HCT116 (cell line): ENCODE measurements at regions not wholly inside any gene's neighbourhood (a gene's known extent, or its start where the extent isn't known, plus 50 kb on each side); places are given as distances from the start of the nearest gene placed in this dataset.

Experiments used
- ATAC-seq: fragments of 200-7000 bp; cut with Tn5 transposase; 2 replicates; pipeline ENCODE4 v1.9.1; 2020; ENCODE audit warnings: mild to moderate bottlenecking, moderate library complexity
- BruUV-seq: library from RNA; stranded (reverse); fragments of 400-500 nt; replicated peaks from 2 replicates; lab custom pipeline; 2021; lab: Mats Ljungman, UMichigan
- CTCF ChIA-PET: fragments of 300-600 bp; sonication (Branson Sonifier 250); formaldehyde crosslinking; loops from one replicate; lab custom pipeline; 2021; ENCODE audit warnings: antibody characterized with exemption; lab: Charles Lee
- POLR2A ChIA-PET: fragments of 300-600, 350-600 bp; sonication (Branson Sonifier 250); formaldehyde crosslinking; loops from one replicate; lab custom pipeline; 2021; ENCODE audit warnings: antibody characterized with exemption; lab: Charles Lee
- RAD21 ChIA-PET, 2 experiments: fragments of 300-600 bp; sonication (Branson Sonifier 250); formaldehyde crosslinking; loops; one replicate each; lab custom pipeline; 2023; ENCODE audit warnings: low total read pairs in 2 of 2; ENCODE audit not compliant: uncharacterized antibody in 2 of 2, unreplicated experiment in 2 of 2, low non-redundant PET in 1 of 2; lab: Charles Lee
- DNase-seq: peaks from one replicate; pipeline ENCODE4 v3.0.0-alpha.2; 2010; ENCODE audit warnings: low read depth, low spot score
- H2AFZ ChIP-seq: fragments of 200-600 bp; shearing (Covaris generic), sonication (generic); 2 replicates; pipeline ENCODE4 v1.6.1; 2017; ENCODE audit warnings: low read depth, mixed run types, mixed read lengths, antibody characterized with exemption, low read length; ENCODE audit not compliant: poor library complexity, severe bottlenecking
- H3K27ac ChIP-seq: 2 replicates; pipeline ENCODE4 v1.5.1; 2012; ENCODE audit warnings: low read depth, low read length
- H3K27me3 ChIP-seq: fragments of 200-600 bp; sonication (generic); 2 replicates; pipeline ENCODE4 v1.6.1; 2016; ENCODE audit warnings: mixed run types, low read length, mixed read lengths; ENCODE audit not compliant: insufficient read depth
- H3K36me3 ChIP-seq, 2 experiments: fragments of 200-500 bp in 1 of 2; fragments of 200-600 bp in 1 of 2; sonication (Bioruptor generic) in 1 of 2; sonication (generic) in 1 of 2; 2 replicates each; pipeline versions ENCODE4 v1.5.1 to v1.6.1; 2014 to 2016; ENCODE audit warnings: low read length in 2 of 2, inconsistent platforms in 1 of 2, mixed read lengths in 1 of 2, mixed run types in 1 of 2; ENCODE audit not compliant: insufficient read depth in 2 of 2, control insufficient read depth in 1 of 2
- H3K4me1 ChIP-seq, 2 experiments: fragments of 200-600 bp in 1 of 2; sonication (generic) in 1 of 2; 2 replicates each; pipeline versions ENCODE4 v1.5.1 to v1.6.1; 2012 to 2017; ENCODE audit warnings: low read length in 2 of 2, inconsistent platforms in 1 of 2, mild to moderate bottlenecking in 1 of 2, mixed read lengths in 1 of 2, mixed run types in 1 of 2, moderate library complexity in 1 of 2; ENCODE audit not compliant: insufficient read depth in 2 of 2, control insufficient read depth in 1 of 2
- H3K4me2 ChIP-seq: fragments of 200-600 bp; sonication (generic); 2 replicates; pipeline ENCODE4 v1.6.1; 2017; ENCODE audit warnings: mixed run types, low read length, mixed read lengths
- H3K4me3 ChIP-seq, 2 experiments: fragments of 200-600 bp in 1 of 2; sonication (generic) in 1 of 2; replicated peaks in 1 of 2; 2 replicates each; pipeline ENCODE4 v1.5.1; 2011 to 2016; ENCODE audit warnings: low read length in 2 of 2, control low read depth in 1 of 2, low read depth in 1 of 2, mild to moderate bottlenecking in 1 of 2, mixed read lengths in 1 of 2, mixed run types in 1 of 2
- H3K79me2 ChIP-seq: fragments of 200-600 bp; sonication (generic); 2 replicates; pipeline ENCODE4 v1.6.1; 2017; ENCODE audit warnings: mild to moderate bottlenecking, mixed run types, low read length, moderate library complexity, mixed read lengths; ENCODE audit not compliant: insufficient read depth
- H3K9ac ChIP-seq: fragments of 200-600 bp; sonication (generic); 2 replicates; pipeline ENCODE4 v1.6.1; 2016; ENCODE audit warnings: low read length, mixed read lengths
- H3K9me2 ChIP-seq: fragments of 200-600 bp; sonication (generic), shearing (Covaris generic); 2 replicates; pipeline ENCODE4 v1.6.1; 2017; ENCODE audit warnings: mixed run types, mild to moderate bottlenecking, moderate library complexity; ENCODE audit not compliant: insufficient read depth
- H3K9me3 ChIP-seq, 2 experiments: fragments of 200-500 bp in 1 of 2; fragments of 200-600 bp in 1 of 2; sonication (Bioruptor generic) in 1 of 2; sonication (generic) in 1 of 2; 2 replicates each; pipeline ENCODE4 v1.6.1; 2014 to 2017; ENCODE audit warnings: low read length in 2 of 2, mixed read lengths in 2 of 2, inconsistent platforms in 1 of 2, low read depth in 1 of 2, mild to moderate bottlenecking in 1 of 2, mixed run types in 1 of 2, moderate library complexity in 1 of 2; ENCODE audit not compliant: control insufficient read depth in 1 of 2, insufficient read depth in 1 of 2
- H4K20me1 ChIP-seq: fragments of 200-600 bp; sonication (generic), shearing (Covaris generic); 2 replicates; pipeline ENCODE4 v1.6.1; 2017; ENCODE audit warnings: mixed run types, mild to moderate bottlenecking, moderate library complexity; ENCODE audit not compliant: insufficient read depth
- CBX3 ChIP-seq: IDR thresholded peaks from 2 replicates; pipeline ENCODE4 v1.6.1; 2012; ENCODE audit warnings: low read depth
- CEBPB ChIP-seq: IDR thresholded peaks from 2 replicates; pipeline ENCODE4 v1.6.1; 2012; ENCODE audit warnings: low read depth
- EGR1 ChIP-seq: IDR thresholded peaks from 2 replicates; pipeline ENCODE4 v1.6.1; 2012; ENCODE audit warnings: low read depth
- ELF1 ChIP-seq: IDR thresholded peaks from 2 replicates; pipeline ENCODE4 v1.6.1; 2012; ENCODE audit warnings: low read depth, borderline replicate concordance
- EZH2 ChIP-seq: fragments of 200-600 bp; sonication (generic); IDR thresholded peaks from 2 replicates; pipeline ENCODE4 v1.6.1; 2017; ENCODE audit warnings: antibody characterized with exemption, mixed run types
- EZH2phosphoT487 ChIP-seq: fragments of 200-600 bp; IDR thresholded peaks from 2 replicates; pipeline ENCODE4 v1.6.1; 2018; ENCODE audit warnings: antibody characterized with exemption, borderline replicate concordance
- FOSL1 ChIP-seq: IDR thresholded peaks from 2 replicates; pipeline ENCODE4 v1.6.1; 2012; ENCODE audit warnings: low read depth
- JUND ChIP-seq: IDR thresholded peaks from 2 replicates; pipeline ENCODE4 v1.6.1; 2012
- MAX ChIP-seq: IDR thresholded peaks from 2 replicates; pipeline ENCODE4 v1.6.1; 2012
- POLR2A ChIP-seq: IDR thresholded peaks from 2 replicates; pipeline ENCODE4 v1.7.0; 2011; ENCODE audit warnings: borderline replicate concordance; ENCODE audit not compliant: insufficient read depth, insufficient read length; ENCODE audit errors: extremely low read depth
- POLR2AphosphoS5 ChIP-seq: IDR thresholded peaks from 2 replicates; pipeline ENCODE4 v1.6.1; 2011; ENCODE audit warnings: mild to moderate bottlenecking, low read depth, low read length, moderate library complexity
- RAD21 ChIP-seq: IDR thresholded peaks from 2 replicates; pipeline ENCODE4 v1.6.1; 2012; ENCODE audit warnings: low read depth, mild to moderate bottlenecking
- REST ChIP-seq: IDR thresholded peaks from 2 replicates; pipeline ENCODE4 v1.6.1; 2012; ENCODE audit warnings: low read depth
- SIN3A ChIP-seq: IDR thresholded peaks from 2 replicates; pipeline ENCODE4 v1.6.1; 2012; ENCODE audit warnings: low read depth
- SP1 ChIP-seq: IDR thresholded peaks from 2 replicates; pipeline ENCODE4 v1.6.1; 2012; ENCODE audit warnings: low read depth
- TCF7L2 ChIP-seq: IDR thresholded peaks from 2 replicates; pipeline ENCODE4 v1.7.0; 2011; ENCODE audit warnings: borderline replicate concordance, inconsistent platforms; ENCODE audit not compliant: insufficient read depth, insufficient read length; ENCODE audit errors: extremely low read depth
- YY1 ChIP-seq: IDR thresholded peaks from 2 replicates; pipeline ENCODE4 v1.6.1; 2011; ENCODE audit warnings: low read length, low read depth, moderate library complexity, mild to moderate bottlenecking; ENCODE audit not compliant: insufficient replicate concordance; ENCODE audit errors: extremely low read depth
- ZNF274 ChIP-seq: fragments of 200-500 bp; sonication (Bioruptor generic); IDR thresholded peaks from 2 replicates; pipeline ENCODE4 v1.6.1; 2014; ENCODE audit warnings: mild to moderate bottlenecking, low read depth, low read length, inconsistent platforms
- intact Hi-C: fragments of 100-400 bp; cut with micrococcal nuclease; formaldehyde crosslinking; loops from 2 replicates; pipeline ENCODE4 v1.10.0; 2022
- TF ChIP-seq, protein P1 (sequence below): IDR thresholded peaks from 2 replicates; pipeline ENCODE4 v1.6.1; 2011; ENCODE audit warnings: mild to moderate bottlenecking, low read length, moderate library complexity; ENCODE audit not compliant: insufficient replicate concordance; ENCODE audit errors: extremely low read depth
- TF ChIP-seq, protein P2 (sequence below), 3 experiments: fragments of 200-600 bp in 1 of 3; sonication (generic) in 1 of 3; IDR thresholded peaks in 2 of 3; conservative IDR thresholded peaks in 1 of 3; 2 replicates each; pipeline ENCODE4 v1.5.1; 2012 to 2017; ENCODE audit warnings: low read depth in 2 of 3, low read length in 2 of 3, antibody characterized with exemption in 1 of 3, borderline replicate concordance in 1 of 3, control low read depth in 1 of 3, mild to moderate bottlenecking in 1 of 3, mixed read lengths in 1 of 3, mixed run types in 1 of 3, moderate library complexity in 1 of 3; ENCODE audit not compliant: insufficient read depth in 1 of 3

GRCh38 chr1:188723332-188724020 lies 1754.2 kb downstream of the BRINP3 start:
- BruUV-seq = no TSS peak
- Histone ChIP-seq H3K27ac (no peak overlapping the region), H3K4me2 (no peak overlapping the region), H3K4me3 (no peak overlapping the region), H3K4me1 (no peaks in the 10 kb centered on the region), H3K36me3 (no peaks in the 10 kb centered on the region), H3K79me2 (no peaks in the 10 kb centered on the region), H4K20me1 (no peaks in the 10 kb centered on the region), H3K27me3 (no peaks in the 10 kb centered on the region), H3K9me3 (no peaks in the 10 kb centered on the region), H3K9ac (no peak overlapping the region), H3K9me2 (no peaks in the 10 kb centered on the region; the same call in 1 of the 2 replicates), H2AFZ (no peak overlapping the region)
- intact Hi-C loops = no loop called here
- no peak for DNase-seq
- ChIA-PET RAD21 (no interaction called here), POLR2A (no interaction called here), CTCF (no interaction called here)
- TF ChIP-seq ZNF274 (no peak), JUND (no peak), CEBPB (no peak), EGR1 (no peak), SIN3A (no peak), POLR2AphosphoS5 (no peak), EZH2phosphoT487 (no peak), POLR2A (no peak), SP1 (no peak), MAX (no peak), FOSL1 (no peak), REST (no peak), CBX3 (no peak), EZH2 (no peak), YY1 (no peak), RAD21 (no peak), TCF7L2 (no peak), ELF1 (no peak)
- TF ChIP-seq, protein P1, sequence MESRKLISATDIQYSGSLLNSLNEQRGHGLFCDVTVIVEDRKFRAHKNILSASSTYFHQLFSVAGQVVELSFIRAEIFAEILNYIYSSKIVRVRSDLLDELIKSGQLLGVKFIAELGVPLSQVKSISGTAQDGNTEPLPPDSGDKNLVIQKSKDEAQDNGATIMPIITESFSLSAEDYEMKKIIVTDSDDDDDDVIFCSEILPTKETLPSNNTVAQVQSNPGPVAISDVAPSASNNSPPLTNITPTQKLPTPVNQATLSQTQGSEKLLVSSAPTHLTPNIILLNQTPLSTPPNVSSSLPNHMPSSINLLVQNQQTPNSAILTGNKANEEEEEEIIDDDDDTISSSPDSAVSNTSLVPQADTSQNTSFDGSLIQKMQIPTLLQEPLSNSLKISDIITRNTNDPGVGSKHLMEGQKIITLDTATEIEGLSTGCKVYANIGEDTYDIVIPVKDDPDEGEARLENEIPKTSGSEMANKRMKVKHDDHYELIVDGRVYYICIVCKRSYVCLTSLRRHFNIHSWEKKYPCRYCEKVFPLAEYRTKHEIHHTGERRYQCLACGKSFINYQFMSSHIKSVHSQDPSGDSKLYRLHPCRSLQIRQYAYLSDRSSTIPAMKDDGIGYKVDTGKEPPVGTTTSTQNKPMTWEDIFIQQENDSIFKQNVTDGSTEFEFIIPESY = no peak
- TF ChIP-seq, protein P2, sequence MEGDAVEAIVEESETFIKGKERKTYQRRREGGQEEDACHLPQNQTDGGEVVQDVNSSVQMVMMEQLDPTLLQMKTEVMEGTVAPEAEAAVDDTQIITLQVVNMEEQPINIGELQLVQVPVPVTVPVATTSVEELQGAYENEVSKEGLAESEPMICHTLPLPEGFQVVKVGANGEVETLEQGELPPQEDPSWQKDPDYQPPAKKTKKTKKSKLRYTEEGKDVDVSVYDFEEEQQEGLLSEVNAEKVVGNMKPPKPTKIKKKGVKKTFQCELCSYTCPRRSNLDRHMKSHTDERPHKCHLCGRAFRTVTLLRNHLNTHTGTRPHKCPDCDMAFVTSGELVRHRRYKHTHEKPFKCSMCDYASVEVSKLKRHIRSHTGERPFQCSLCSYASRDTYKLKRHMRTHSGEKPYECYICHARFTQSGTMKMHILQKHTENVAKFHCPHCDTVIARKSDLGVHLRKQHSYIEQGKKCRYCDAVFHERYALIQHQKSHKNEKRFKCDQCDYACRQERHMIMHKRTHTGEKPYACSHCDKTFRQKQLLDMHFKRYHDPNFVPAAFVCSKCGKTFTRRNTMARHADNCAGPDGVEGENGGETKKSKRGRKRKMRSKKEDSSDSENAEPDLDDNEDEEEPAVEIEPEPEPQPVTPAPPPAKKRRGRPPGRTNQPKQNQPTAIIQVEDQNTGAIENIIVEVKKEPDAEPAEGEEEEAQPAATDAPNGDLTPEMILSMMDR (IDR thresholded peaks at IDR 0.05 in 2 of 3, conservative IDR thresholded peaks at IDR 0.05 in 1 of 3; ENCODE audit: borderline replicate concordance in 1 of 3, insufficient read depth in 1 of 3, low read depth in 2 of 3, low read length in 2 of 3) = no peak
- ATAC-seq = no peak
